GM13976 (cell line): ENCODE measurements at regions not wholly inside any gene's neighbourhood (a gene's known extent, or its start where the extent isn't known, plus 50 kb on each side); places are given as distances from the start of the nearest gene placed in this dataset.

Experiments used
- DNase-seq: peaks from one replicate; pipeline ENCODE4 v3.0.0; 2012; ENCODE audit warnings: low spot score
- CTCF ChIP-seq: IDR thresholded peaks from 2 replicates; pipeline ENCODE4 v1.5.1; 2012; ENCODE audit warnings: borderline replicate concordance, mild to moderate bottlenecking; ENCODE audit not compliant: insufficient read depth; ENCODE audit errors: extremely low read depth, missing control alignments, control extremely low read depth
- in situ Hi-C: fragments of 300-500 bp; cut with MboI; formaldehyde crosslinking; loops from one replicate; pipeline ENCODE4 v1.12.0; 2022; ENCODE audit warnings: low sequenced_read_pairs, mixed read lengths, inconsistent platforms; ENCODE audit not compliant: unreplicated experiment

- no peak for TF ChIP-seq CTCF
- in situ Hi-C loops = no loop called here
- no peak for DNase-seq
Measured at GRCh38 chr1:38270849-38271633, 224.4 kb upstream of the POU3F1 start.

- in situ Hi-C loops = no loop called here
- DNase-seq = no peak
- TF ChIP-seq CTCF = no peak
Measured at GRCh38 chr1:38269923-38270848, 223.6 kb upstream of the POU3F1 start.

- in situ Hi-C loops = no loop called here
- no peak for TF ChIP-seq CTCF
- DNase-seq = no peak
Measured at GRCh38 chr1:38268226-38268625, 221.6 kb upstream of the POU3F1 start.

GRCh38 chr1:38267037-38268036 lies 220.7 kb upstream of the POU3F1 start:
- in situ Hi-C loops = no loop called here
- DNase-seq = no peak
- no peak for TF ChIP-seq CTCF

GRCh38 chr1:38266197-38266520 lies 219.6 kb upstream of the POU3F1 start:
- no peak for TF ChIP-seq CTCF
- in situ Hi-C loops = no loop called here
- DNase-seq = no peak
